SU-DHL-6 (cell line): ENCODE measurements at regions not wholly inside any gene's neighbourhood (a gene's known extent, or its start where the extent isn't known, plus 50 kb on each side); places are given as distances from the start of the nearest gene placed in this dataset.

Source experiments
- CTCF ChIP-seq: fragments of 200-600 bp; sonication (generic); IDR thresholded peaks from one replicate; pipeline ENCODE4 v1.5.1; 2017; ENCODE audit warnings: antibody characterized with exemption, mild to moderate bottlenecking, low read length, moderate library complexity; ENCODE audit not compliant: insufficient read depth, poor library complexity, severe bottlenecking
- EZH2phosphoT487 ChIP-seq: fragments of 200-600 bp; sonication (generic), shearing (Covaris generic); conservative IDR thresholded peaks from 2 replicates; pipeline ENCODE4 v1.6.1; 2018; ENCODE audit warnings: mild to moderate bottlenecking, antibody characterized with exemption, low read length, moderate library complexity, mixed read lengths

- TF ChIP-seq CTCF (no peak), EZH2phosphoT487 (no peak)
Measured at GRCh38 chr2:10966056-10966455, 54.3 kb downstream of the KCNF1 start.
